Large intestine (tissue), 3 donors: ENCODE measurements at regions not wholly inside any gene's neighbourhood (a gene's known extent, or its start where the extent isn't known, plus 50 kb on each side); places are given as distances from the start of the nearest gene placed in this dataset.
"Not testable (repeated sequence)": the region's sequence is repeated elsewhere in the genome, so short reads cannot be mapped to it uniquely, and the experiment has no call there.

Experiments used
- DNase-seq, 2 donors: peaks; one replicate each; pipeline versions ENCODE4 v3.0.0 to v3.0.0-alpha.2; 2013
- H3K27ac ChIP-seq: one replicate; pipeline ENCODE4 v1.5.1; 2013; ENCODE audit warnings: low read length
- H3K27me3 ChIP-seq: 2 replicates; pipeline ENCODE4 v1.6.1; 2013; ENCODE audit warnings: low read length; ENCODE audit not compliant: control insufficient read depth, insufficient read depth
- H3K36me3 ChIP-seq: 2 replicates; pipeline ENCODE4 v1.6.1; 2013; ENCODE audit warnings: low read length; ENCODE audit not compliant: control insufficient read depth, insufficient read depth
- H3K4me1 ChIP-seq: one replicate; pipeline ENCODE4 v1.6.1; 2013; ENCODE audit warnings: low read length; ENCODE audit not compliant: control insufficient read depth, insufficient read depth
- H3K4me3 ChIP-seq: one replicate; pipeline ENCODE4 v1.5.1; 2013; ENCODE audit warnings: low read length
- H3K9me3 ChIP-seq: one replicate; pipeline ENCODE4 v1.6.1; 2013; ENCODE audit warnings: mild to moderate bottlenecking, low read depth, low read length, moderate library complexity; ENCODE audit not compliant: control insufficient read depth
- WGBS: methylation state at CpG from one replicate; pipeline ENCODE4 v1.1.5; 2013; ENCODE audit warnings: low lambda C conversion rate; ENCODE audit not compliant: insufficient coverage; 5-methylcytosine and 5-hydroxymethylcytosine counted together

DNA sequence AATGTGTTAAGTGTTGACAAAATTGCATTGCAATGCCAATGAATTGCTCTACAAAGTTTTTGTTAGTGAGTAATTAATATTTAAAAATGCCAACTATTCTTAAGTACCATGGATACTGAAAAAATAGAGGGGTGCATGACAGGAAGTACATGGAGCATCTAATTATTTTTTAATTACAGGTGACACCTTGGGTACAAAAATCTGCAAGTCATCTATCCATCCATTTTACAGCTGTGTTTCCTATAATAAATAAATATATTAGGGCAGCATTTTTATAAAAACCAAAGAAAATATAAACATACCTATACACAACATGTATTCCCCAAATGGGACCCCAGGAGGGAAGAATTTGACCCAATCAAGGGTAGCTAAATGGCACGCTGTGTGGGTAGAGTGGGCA lies 304.6 kb downstream of the XPNPEP1 start:
- no peak overlapping the region for H3K4me3 ChIP-seq
- H3K27ac ChIP-seq = peak overlapping the region; percentile 29
- H3K4me1 ChIP-seq = peaks cover 45% of the 10 kb centered on the region
- WGBS = no CpG with 5 or more reads among the region's 1 CpG
- H3K27me3 ChIP-seq = no peaks in the 10 kb centered on the region
- DNase-seq = no peak
- H3K9me3 ChIP-seq = no peaks in the 10 kb centered on the region
- H3K36me3 ChIP-seq = no peaks in the 10 kb centered on the region

DNA sequence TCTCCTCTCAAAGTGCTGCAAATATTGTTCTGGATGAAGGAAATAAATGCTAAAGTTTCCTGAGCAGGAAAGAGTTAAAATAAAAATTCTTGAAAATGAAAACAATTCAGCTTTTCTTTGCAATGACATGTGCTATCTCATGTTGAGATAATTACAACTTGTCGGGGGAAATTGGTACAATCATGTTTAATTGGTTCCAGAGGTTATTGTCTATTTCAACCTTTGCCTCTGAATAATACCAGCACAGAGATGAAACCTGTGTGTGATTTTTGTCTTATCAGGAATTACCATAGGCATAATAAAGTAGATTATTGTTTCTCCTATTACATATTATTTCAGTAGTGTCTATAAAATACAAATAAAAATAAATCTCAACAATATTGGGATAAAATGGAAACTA lies 305.0 kb downstream of the XPNPEP1 start:
- H3K4me3 ChIP-seq = no peak overlapping the region
- peaks cover 45% of the 10 kb centered on the region for H3K4me1 ChIP-seq
- WGBS = no CpG with 5 or more reads among the region's 1 CpG

DNA sequence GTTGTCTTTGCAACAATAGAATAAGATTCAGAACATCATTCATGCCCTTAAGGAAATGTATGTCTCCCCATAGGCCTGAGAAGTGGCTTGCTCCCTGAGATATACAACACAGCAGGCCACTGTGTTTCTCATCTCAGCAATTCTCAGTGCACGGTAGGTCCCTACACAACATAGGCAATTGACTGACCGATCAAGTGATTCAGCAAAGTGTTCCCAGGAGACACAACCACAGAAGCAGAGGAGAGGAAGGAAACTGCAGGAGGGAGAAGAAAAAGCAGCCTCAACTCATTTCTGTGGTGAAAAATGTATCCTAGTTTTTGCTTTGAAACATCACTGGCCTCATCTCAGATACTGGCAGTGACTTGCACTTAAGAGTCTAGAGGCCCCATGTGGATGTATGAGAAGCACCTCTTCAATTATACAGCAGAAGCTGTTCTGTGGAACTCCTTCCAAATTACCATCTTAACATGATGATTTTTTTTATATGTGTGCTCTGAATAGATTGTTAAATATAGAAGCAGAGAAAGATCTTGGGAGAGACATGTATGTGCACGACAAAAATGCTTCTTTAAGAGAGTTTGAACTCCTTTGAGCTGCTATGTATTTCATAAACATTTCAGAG lies 306.8 kb downstream of the XPNPEP1 start:
- 100% methylated on average over 1 of the region's 3 CpGs for WGBS
- Histone ChIP-seq H3K4me1 (peaks cover 33% of the 10 kb centered on the region), H3K4me3 (no peak overlapping the region), H3K27me3 (no peaks in the 10 kb centered on the region), H3K9me3 (no peaks in the 10 kb centered on the region), H3K27ac (no peak overlapping the region), H3K36me3 (no peaks in the 10 kb centered on the region)
- DNase-seq = no peak

More for the DNA sequence above, 305.0 kb downstream of the XPNPEP1 start:
- H3K36me3 ChIP-seq = no peaks in the 10 kb centered on the region
- DNase-seq = peak; percentile 35 to 74
- no peaks in the 10 kb centered on the region for H3K27me3 ChIP-seq
- no peaks in the 10 kb centered on the region for H3K9me3 ChIP-seq
- no peak overlapping the region for H3K27ac ChIP-seq

DNA sequence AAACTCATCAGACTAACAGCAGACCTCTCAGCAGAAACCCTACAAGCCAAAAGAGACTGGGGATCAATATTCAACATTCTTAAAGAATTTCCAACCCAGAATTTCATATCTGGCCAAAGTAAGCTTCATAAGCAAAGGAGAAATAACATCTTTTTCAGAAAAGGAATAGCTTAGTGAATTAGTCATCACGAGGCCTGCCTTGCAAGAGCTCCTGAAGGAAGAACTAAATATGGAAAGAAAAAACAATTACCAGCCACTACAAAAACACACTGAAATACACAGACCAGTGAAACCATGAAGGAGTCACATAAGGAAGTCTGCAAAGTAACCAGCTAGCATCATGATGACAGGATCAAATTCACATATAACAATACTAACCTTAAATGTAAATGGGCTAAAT lies 328.0 kb downstream of the XPNPEP1 start:
- not testable (repeated sequence) for H3K9me3 ChIP-seq, DNase-seq, H3K27me3 ChIP-seq, H3K4me1 ChIP-seq, H3K36me3 ChIP-seq, H3K4me3 ChIP-seq, H3K27ac ChIP-seq
- WGBS = 100% methylated on average over 1 of the region's 1 CpG

DNA sequence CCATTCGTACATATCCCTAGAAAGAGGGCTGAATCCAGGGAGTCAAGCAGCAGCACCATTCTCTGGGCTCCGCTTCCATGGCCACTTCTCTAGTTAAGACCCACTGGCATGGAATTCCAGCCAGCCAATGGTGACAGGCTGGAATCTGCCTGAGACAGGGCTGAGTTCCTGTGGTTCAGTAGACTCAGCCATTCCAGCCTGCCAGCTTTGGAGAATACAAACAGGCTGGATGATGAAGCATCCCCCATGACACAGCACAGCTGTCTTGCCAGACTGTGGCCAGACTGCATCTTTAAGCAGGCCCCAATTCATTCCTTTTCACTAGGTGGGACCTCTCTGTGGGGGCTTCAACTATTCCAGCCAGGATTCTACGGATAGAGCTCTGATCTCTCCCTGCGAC lies 329.6 kb downstream of the XPNPEP1 start:
- Histone ChIP-seq H3K27ac (no peak overlapping the region), H3K4me3 (no peak overlapping the region), H3K4me1 (no peaks in the 10 kb centered on the region), H3K27me3 (no peaks in the 10 kb centered on the region), H3K36me3 (no peaks in the 10 kb centered on the region), H3K9me3 (no peaks in the 10 kb centered on the region)
- WGBS = no CpG with 5 or more reads among the region's 4 CpGs
- DNase-seq = no peak

DNA sequence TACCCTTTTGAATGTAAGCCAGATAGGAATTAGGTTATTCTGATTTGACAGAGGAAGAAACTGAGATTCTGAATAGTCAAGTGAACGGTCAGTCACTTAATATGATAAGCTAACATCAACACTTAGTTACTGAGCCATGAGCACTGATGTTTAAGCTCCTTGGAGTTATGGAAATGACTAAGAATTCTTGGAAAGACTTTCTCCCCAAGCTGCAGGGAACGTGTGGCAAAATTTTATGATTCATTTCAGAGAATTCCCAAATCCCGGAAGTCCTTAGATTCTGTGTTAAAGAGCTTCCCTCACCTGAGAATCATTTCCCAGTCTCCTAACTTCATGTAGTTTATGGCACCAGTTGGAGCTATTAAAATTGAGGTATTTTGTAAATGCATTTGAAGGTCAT lies 330.9 kb downstream of the XPNPEP1 start:
- Histone ChIP-seq H3K27me3 (no peaks in the 10 kb centered on the region), H3K9me3 (no peaks in the 10 kb centered on the region), H3K36me3 (no peaks in the 10 kb centered on the region), H3K27ac (no peak overlapping the region), H3K4me3 (no peak overlapping the region), H3K4me1 (no peaks in the 10 kb centered on the region)
- WGBS = 100% methylated on average over 1 of the region's 3 CpGs
- DNase-seq = no peak

DNA sequence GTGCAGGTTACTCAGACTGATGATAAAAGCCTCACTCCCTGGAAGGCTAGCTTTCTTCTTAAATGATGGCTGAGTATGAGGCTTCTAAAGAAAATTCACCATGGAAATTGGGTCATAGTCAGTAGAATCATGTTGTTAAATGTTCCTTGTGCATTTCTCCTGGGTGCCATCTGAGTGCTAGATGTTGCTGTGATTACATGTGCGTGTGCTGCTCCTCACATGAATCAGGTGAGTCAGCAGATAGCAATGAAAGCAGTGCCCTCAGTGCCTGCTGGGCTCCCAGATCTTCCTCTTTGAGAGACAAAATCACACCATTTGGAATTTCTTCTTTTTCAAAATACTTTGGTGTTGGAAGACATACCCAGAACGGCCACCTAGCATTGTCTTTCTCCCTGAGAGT lies 331.7 kb downstream of the XPNPEP1 start:
- H3K4me3 ChIP-seq = no peak overlapping the region
- no peaks in the 10 kb centered on the region for H3K4me1 ChIP-seq
- H3K9me3 ChIP-seq = no peaks in the 10 kb centered on the region
- H3K27me3 ChIP-seq = no peaks in the 10 kb centered on the region
- no CpG with 5 or more reads among the region's 2 CpGs for WGBS
- no peak overlapping the region for H3K27ac ChIP-seq
- DNase-seq = no peak
- H3K36me3 ChIP-seq = no peaks in the 10 kb centered on the region

DNA sequence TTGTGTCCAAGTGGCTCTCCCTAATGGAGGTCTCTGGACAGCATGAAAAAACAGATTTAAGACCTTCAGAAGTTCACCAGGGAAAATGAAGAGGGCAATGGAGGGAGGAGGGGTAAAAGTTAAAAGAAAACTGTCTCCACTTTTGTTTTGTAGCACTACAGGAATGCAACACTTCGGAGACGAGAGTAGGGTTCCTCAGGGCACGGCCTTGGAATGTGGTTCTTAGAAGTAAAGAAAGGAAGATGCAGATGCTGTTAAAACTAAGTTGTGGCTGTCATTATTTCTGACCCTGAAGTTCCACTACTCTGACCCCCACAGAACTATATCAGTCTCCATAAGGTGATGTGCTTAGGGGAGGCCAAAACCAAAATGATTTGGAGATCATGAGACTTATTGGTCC lies 335.1 kb downstream of the XPNPEP1 start:
- no peaks in the 10 kb centered on the region for H3K36me3 ChIP-seq
- no CpG with 5 or more reads among the region's 3 CpGs for WGBS
- no peak overlapping the region for H3K4me3 ChIP-seq
- H3K4me1 ChIP-seq = no peaks in the 10 kb centered on the region
- H3K27ac ChIP-seq = no peak overlapping the region
- no peaks in the 10 kb centered on the region for H3K27me3 ChIP-seq
- no peaks in the 10 kb centered on the region for H3K9me3 ChIP-seq
- DNase-seq = no peak

DNA sequence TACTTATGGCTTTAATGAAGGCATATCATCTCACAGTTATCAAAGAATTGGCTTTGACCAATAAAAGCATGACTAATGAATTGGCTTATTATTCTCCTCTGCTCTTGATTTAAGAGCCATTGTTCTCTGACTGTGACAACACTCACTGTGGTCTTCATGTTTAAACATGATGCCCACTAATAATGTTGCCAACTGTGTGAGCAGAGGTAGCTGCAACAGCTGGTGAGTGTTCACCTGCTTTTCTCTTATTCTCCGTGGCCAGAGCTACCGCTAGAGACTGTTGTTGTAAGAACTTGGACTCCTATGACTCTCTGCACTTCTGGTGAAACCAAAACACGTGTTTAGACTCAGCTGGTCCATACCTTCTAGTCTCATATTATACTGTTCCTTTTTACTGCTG lies 335.9 kb downstream of the XPNPEP1 start:
- Histone ChIP-seq H3K27ac (no peak overlapping the region), H3K36me3 (no peaks in the 10 kb centered on the region), H3K4me1 (no peaks in the 10 kb centered on the region), H3K27me3 (no peaks in the 10 kb centered on the region), H3K4me3 (no peak overlapping the region), H3K9me3 (no peaks in the 10 kb centered on the region)
- no CpG with 5 or more reads among the region's 3 CpGs for WGBS
- no peak for DNase-seq

DNA sequence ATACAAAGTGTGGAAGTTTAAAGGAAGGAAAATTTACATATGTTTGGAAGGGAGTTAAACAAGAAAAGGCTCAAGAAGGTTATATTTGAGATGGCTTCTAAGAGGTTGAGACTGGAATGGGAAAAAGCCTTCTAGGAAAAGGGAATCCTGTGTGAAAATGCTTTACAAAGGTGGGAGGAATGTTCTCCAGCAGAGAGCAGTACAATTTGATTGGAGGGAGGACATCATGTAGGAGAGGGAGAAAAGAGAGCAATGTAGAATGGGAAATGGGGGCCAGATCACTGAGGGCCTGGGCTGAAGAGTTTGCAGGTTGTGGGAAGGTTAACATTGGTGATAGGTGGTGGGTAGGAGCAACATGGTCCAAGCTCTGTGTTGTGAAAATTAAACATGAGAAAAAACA lies 366.9 kb downstream of the XPNPEP1 start:
- H3K27me3 ChIP-seq = no peaks in the 10 kb centered on the region
- no peak overlapping the region for H3K4me3 ChIP-seq
- no peak for DNase-seq
- H3K4me1 ChIP-seq = no peaks in the 10 kb centered on the region
- no peaks in the 10 kb centered on the region for H3K9me3 ChIP-seq
- H3K36me3 ChIP-seq = no peaks in the 10 kb centered on the region
- H3K27ac ChIP-seq = no peak overlapping the region

DNA sequence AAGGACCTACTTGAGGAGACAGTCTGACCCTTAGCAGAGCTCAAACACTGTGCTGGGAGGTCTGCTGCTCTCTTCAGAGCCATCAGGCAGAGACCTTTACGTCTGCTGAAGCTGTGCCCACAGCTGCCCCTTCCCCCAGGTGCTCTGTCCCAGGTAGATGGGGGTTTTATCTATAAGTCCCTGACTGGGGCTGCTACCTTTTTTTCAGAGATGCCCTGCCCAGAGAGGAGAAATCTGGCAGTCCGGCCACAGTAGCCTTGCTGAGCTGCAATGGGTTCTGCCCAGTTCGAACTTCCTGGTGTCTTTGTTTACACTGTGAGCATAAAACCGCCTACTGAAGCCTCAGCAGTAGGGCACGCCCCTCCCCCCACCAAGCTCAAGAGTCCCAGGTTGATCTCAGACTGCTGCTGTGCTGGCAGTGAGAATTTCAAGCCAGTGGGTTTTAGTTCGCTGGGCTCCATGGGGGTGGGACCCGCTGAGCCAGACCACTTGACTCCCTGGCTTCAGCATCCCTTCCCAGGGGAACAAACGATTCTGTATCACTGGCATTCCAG lies 381.2 kb downstream of the XPNPEP1 start:
- peak; percentile 27 to 42 for DNase-seq
- H3K27me3 ChIP-seq, H3K4me3 ChIP-seq, H3K9me3 ChIP-seq, H3K27ac ChIP-seq, H3K36me3 ChIP-seq, H3K4me1 ChIP-seq: not testable (repeated sequence)
- WGBS = no CpG with 5 or more reads among the region's 8 CpGs
